Nephron progenitor cell (in vitro differentiated cells): ENCODE measurements at regions not wholly inside any gene's neighbourhood (a gene's known extent, or its start where the extent isn't known, plus 50 kb on each side); places are given as distances from the start of the nearest gene placed in this dataset.
"Not testable (repeated sequence)": the region's sequence is repeated elsewhere in the genome, so short reads cannot be mapped to it uniquely, and the experiment has no call there.

ENCODE experiments used
- DNase-seq: peaks from one replicate; pipeline ENCODE4 v3.0.0; 2021
- H3K27ac Mint-ChIP-seq: 2 replicates; pipeline ENCODE4 v1.8.0; 2021; ENCODE audit warnings: mild to moderate bottlenecking, moderate library complexity, mixed read lengths
- H3K27me3 Mint-ChIP-seq: 2 replicates; pipeline ENCODE4 v1.8.0; 2021; ENCODE audit warnings: mild to moderate bottlenecking, low read depth, mixed read lengths; ENCODE audit not compliant: poor library complexity
- H3K36me3 Mint-ChIP-seq: 2 replicates; pipeline ENCODE4 v1.8.0; 2021; ENCODE audit warnings: low read depth, mixed read lengths
- H3K4me1 Mint-ChIP-seq: 2 replicates; pipeline ENCODE4 v1.8.0; 2021; ENCODE audit warnings: mixed read lengths
- H3K4me3 Mint-ChIP-seq: 2 replicates; pipeline ENCODE4 v1.8.0; 2021; ENCODE audit warnings: mild to moderate bottlenecking, moderate library complexity, mixed read lengths
- H3K9me3 Mint-ChIP-seq: 2 replicates; pipeline ENCODE4 v1.8.0; 2021; ENCODE audit warnings: mild to moderate bottlenecking, moderate library complexity, mixed read lengths
- TF ChIP-seq, protein P1 (sequence below): fragments of 200-600 bp; sonication (generic); IDR thresholded peaks from 2 replicates; pipeline ENCODE4 v1.5.0; 2021; ENCODE audit warnings: antibody characterized with exemption

DNA sequence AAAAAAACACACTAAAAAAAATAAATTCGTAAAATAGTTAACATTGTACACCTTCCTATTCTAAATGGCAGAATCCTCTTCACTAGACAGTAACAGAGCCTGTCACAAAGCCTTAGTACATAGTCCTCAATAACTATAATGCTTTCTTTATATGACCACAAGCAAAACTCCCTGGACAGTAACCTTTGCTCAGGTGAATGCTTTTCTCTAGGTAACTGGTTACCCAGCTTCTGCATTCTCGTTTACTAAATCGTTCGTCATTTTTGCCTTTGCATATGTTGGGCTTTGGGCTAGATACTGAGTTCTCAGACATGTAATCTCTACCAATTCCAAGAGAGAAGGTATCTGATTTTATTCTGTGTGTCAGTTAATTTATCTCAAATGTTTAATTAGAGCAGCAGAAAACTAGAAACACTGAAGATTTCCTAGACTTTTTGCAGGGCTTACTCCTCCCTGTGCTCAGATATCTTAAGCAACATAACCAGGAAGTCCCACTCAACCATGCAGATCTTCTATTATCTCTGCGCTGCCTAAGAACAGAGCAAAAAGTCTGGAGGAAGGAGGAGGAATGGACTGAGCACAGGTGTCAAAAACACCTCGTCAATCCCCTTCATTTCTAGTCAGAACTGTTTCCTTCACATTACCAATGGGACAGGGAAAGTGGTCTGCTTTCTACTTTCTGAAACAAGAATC lies 247.7 kb downstream of the SOCS6 start:
- Mint-ChIP-seq H3K27ac (no peak overlapping the region), H3K9me3 (peaks cover 9% of the 10 kb centered on the region), H3K27me3 (no peaks in the 10 kb centered on the region), H3K36me3 (no peaks in the 10 kb centered on the region), H3K4me3 (no peak overlapping the region), H3K4me1 (no peaks in the 10 kb centered on the region)
- DNase-seq = no peak
- TF ChIP-seq, protein P1, sequence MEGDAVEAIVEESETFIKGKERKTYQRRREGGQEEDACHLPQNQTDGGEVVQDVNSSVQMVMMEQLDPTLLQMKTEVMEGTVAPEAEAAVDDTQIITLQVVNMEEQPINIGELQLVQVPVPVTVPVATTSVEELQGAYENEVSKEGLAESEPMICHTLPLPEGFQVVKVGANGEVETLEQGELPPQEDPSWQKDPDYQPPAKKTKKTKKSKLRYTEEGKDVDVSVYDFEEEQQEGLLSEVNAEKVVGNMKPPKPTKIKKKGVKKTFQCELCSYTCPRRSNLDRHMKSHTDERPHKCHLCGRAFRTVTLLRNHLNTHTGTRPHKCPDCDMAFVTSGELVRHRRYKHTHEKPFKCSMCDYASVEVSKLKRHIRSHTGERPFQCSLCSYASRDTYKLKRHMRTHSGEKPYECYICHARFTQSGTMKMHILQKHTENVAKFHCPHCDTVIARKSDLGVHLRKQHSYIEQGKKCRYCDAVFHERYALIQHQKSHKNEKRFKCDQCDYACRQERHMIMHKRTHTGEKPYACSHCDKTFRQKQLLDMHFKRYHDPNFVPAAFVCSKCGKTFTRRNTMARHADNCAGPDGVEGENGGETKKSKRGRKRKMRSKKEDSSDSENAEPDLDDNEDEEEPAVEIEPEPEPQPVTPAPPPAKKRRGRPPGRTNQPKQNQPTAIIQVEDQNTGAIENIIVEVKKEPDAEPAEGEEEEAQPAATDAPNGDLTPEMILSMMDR = no peak

DNA sequence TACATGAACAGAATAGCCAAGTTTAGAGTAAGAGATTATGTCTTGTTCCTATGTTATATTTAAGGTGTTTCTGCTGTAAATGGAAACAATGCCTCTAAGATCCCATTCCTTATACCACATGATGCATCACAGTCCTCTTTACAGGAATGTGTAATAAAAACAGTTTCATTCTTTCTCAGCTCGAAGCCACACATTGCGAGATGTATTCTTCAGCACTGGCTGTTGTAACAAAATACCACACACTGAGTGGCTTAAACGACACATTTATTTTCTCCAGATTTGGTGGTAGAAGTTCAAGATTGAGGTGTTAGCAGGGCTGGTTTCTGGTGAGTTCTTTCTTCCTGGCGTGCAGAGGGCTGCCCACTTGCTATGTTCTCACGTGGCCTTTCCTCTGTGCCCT lies 246.2 kb downstream of the SOCS6 start:
- DNase-seq = no peak
- no peak overlapping the region for H3K27ac Mint-ChIP-seq
- TF ChIP-seq, protein P1 = no peak
- no peak overlapping the region for H3K4me3 Mint-ChIP-seq
- H3K9me3 Mint-ChIP-seq = no peaks in the 10 kb centered on the region
- no peaks in the 10 kb centered on the region for H3K27me3 Mint-ChIP-seq
- H3K4me1 Mint-ChIP-seq = no peaks in the 10 kb centered on the region
- no peaks in the 10 kb centered on the region for H3K36me3 Mint-ChIP-seq

DNA sequence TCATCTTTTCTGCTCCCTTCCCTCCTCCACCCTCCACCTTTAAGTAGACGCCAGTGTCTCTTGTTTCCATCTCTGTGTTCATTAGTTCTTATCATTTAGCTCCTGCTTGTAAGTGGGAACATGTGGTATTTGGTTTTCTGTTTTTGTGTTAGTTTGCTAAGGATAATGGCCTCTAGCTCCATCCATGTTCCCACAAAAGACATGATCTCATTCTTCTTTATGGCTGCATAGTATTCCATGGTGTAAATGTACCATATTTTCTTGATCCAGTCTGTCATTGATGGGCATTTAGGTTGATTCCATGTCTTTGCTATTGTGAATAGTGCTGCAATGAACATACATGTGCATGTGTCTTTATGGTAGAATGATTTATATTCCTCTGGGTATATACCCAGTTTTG lies 236.5 kb downstream of the SOCS6 start:
- not testable (repeated sequence) for H3K9me3 Mint-ChIP-seq, H3K27ac Mint-ChIP-seq, H3K27me3 Mint-ChIP-seq, H3K4me3 Mint-ChIP-seq, H3K36me3 Mint-ChIP-seq, DNase-seq
- H3K4me1 Mint-ChIP-seq = peaks cover 14% of the 10 kb centered on the region

DNA sequence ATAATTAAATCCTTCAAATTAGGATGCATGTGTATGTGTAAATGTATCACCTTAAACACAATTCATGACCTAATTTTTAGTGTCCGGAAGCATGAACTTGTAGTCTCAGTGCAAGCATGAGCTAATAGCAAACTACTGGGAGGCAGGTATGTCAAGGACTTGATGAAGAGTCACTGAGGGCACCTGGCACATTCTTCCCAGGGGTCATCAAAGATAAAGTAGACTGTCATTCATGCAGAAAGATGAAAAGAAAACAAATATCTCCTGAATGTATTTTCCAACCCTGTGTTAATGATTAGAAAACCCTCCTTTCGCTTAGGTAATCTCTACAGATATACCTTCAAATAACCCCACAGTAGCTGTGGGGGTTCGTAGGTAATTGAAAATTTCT lies 234.9 kb downstream of the SOCS6 start:
- Mint-ChIP-seq H3K27ac (no peak overlapping the region), H3K27me3 (no peaks in the 10 kb centered on the region), H3K36me3 (no peaks in the 10 kb centered on the region), H3K9me3 (peaks cover 4% of the 10 kb centered on the region), H3K4me3 (no peak overlapping the region), H3K4me1 (peaks cover 14% of the 10 kb centered on the region)
- TF ChIP-seq, protein P1 = no peak
- DNase-seq = no peak

DNA sequence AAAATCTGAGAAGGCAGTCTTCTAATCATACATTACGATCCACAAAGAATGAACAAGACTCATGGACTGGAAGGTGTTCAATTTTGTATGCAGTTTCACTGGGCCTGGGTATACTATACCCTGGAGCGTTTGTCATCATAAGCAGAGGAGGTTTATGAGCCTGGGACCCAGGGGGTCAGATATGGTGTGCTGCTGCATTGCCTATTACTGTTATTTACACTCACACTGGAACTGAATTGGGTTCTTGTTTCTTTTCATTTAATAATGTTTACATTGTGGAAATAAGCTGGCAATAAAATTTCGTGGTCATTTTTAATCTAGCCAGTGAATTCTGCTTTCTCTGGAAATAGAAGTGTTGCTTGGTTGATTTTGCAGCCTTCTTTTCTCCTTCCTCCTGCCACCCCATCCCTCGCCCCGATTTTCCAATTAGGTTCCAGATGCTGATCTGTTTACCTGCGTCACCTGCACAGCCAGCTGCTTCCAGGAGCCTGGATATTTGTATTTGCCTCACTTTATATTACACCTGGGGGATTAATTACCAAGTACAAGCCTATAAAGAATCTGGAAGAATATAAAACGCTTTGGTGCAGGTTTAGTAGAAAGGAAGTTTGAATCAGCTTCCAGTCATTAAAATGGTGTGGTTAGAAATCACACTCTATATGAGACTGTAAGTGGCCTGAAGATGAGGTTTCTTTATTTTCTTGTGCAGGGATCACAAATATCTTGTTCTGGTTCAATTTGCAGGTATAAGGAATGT lies 234.4 kb downstream of the SOCS6 start:
- no peak for DNase-seq
- TF ChIP-seq, protein P1 = no peak
- peaks cover 14% of the 10 kb centered on the region for H3K4me1 Mint-ChIP-seq
- H3K9me3 Mint-ChIP-seq = peaks cover 4% of the 10 kb centered on the region
- no peaks in the 10 kb centered on the region for H3K36me3 Mint-ChIP-seq
- peaks cover 3% of the 10 kb centered on the region for H3K27me3 Mint-ChIP-seq
- no peak overlapping the region for H3K27ac Mint-ChIP-seq
- H3K4me3 Mint-ChIP-seq = no peak overlapping the region

DNA sequence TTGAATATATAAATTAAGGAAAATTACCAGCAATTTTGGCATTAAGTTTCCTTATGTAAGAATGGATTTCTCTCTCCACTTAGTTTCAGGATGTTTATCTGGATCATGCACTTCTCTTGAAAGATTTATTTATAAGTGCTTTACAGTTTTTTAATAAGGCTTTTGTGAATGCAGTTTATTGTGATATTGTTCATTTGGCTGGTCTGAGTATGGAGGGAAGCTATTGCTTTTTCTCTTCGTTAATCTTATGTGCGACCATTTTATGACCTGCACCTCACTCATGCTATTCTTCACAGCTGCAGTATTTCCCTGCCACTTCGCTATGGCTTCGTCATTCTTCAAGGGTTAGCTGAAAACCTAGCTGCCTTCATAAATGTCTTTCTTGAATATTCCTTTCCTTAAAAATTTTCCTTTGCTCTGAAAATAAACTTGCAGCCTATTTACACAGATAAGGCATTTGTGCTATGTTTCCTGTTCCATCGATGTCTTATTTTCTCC lies 233.4 kb downstream of the SOCS6 start:
- peaks cover 3% of the 10 kb centered on the region for H3K27me3 Mint-ChIP-seq

More for the DNA sequence above, 233.4 kb downstream of the SOCS6 start:
- H3K4me3 Mint-ChIP-seq = no peak overlapping the region
- H3K9me3 Mint-ChIP-seq = peaks cover 4% of the 10 kb centered on the region
- TF ChIP-seq, protein P1 = no peak
- no peak overlapping the region for H3K27ac Mint-ChIP-seq
- DNase-seq = no peak
- H3K4me1 Mint-ChIP-seq = peaks cover 14% of the 10 kb centered on the region
- no peaks in the 10 kb centered on the region for H3K36me3 Mint-ChIP-seq
